ENCODE measurements at regions not wholly inside any gene's neighbourhood (a gene's known extent, or its start where the extent isn't known, plus 50 kb on each side); places are given as distances from the start of the nearest gene placed in this dataset.

GRCh38 chr7:3138206-3138605 lies 94.5 kb upstream of the CARD11 start:
- Histone ChIP-seq H3K27ac (no peak overlapping the region), H3K4me3 (no peak overlapping the region), H3K27me3 (no peaks in the 10 kb centered on the region), H3K9me3 (no peaks in the 10 kb centered on the region), H3K4me1 (no peaks in the 10 kb centered on the region), H3K36me3 (no peaks in the 10 kb centered on the region)
- TF ChIP-seq EP300 (IDR thresholded peaks at IDR 0.05; ENCODE audit: low read depth) (no peak), CTCF (IDR thresholded peaks at IDR 0.05) (no peak), POLR2AphosphoS5 (IDR thresholded peaks at IDR 0.05) (no peak), POLR2A (IDR thresholded peaks at IDR 0.05) (no peak)
- intact Hi-C loops (cut with DNase I; ENCODE audit: low total_unique reads): no loop called here
- in situ Hi-C loops (cut with MboI; ENCODE audit: low pct_ligation_motif_present in 1 of 4, low pct_unique_long_range_greater_than_20kb in 1 of 4, low sequenced_read_pairs in 3 of 4): loop anchor here in 1 of 4 donors (25.0 kb wide), 1 partner anchor 251 kb away; no protein-coding TSS in a partner anchor
- no peak for DNase-seq
- WGBS, 2 donors (ENCODE audit: low coverage in 1 of 2): 75 to 79% methylated on average over 2 to 6 of the region's 6 CpGs

- in situ Hi-C loops (cut with MboI; ENCODE audit: low pct_ligation_motif_present in 1 of 4, low pct_unique_long_range_greater_than_20kb in 1 of 4, low sequenced_read_pairs in 3 of 4): loop anchor here in 1 of 4 donors (25.0 kb wide), 1 partner anchor 252 kb away; no protein-coding TSS in a partner anchor
- 73% methylated on average over 6 of the region's 6 CpGs; no CpG with 5 or more reads in 1 of the 2 donors for WGBS, 2 donors (ENCODE audit: low coverage in 1 of 2)
- Histone ChIP-seq H3K27ac (no peak overlapping the region), H3K9me3 (no peaks in the 10 kb centered on the region), H3K27me3 (no peaks in the 10 kb centered on the region), H3K36me3 (no peaks in the 10 kb centered on the region), H3K4me1 (no peaks in the 10 kb centered on the region), H3K4me3 (no peak overlapping the region)
- intact Hi-C loops (cut with DNase I; ENCODE audit: low total_unique reads): no loop called here
- no peak for DNase-seq
- TF ChIP-seq CTCF (IDR thresholded peaks at IDR 0.05) (no peak), POLR2A (IDR thresholded peaks at IDR 0.05) (no peak), POLR2AphosphoS5 (IDR thresholded peaks at IDR 0.05) (no peak), EP300 (IDR thresholded peaks at IDR 0.05; ENCODE audit: low read depth) (no peak)
These were observed 95.3 kb upstream of the CARD11 start for GRCh38 chr7:3138997-3139396.

- intact Hi-C loops (cut with DNase I; ENCODE audit: low total_unique reads) (no loop called here), in situ Hi-C loops (cut with MboI; ENCODE audit: low pct_ligation_motif_present in 1 of 4, low pct_unique_long_range_greater_than_20kb in 1 of 4, low sequenced_read_pairs in 3 of 4) (loop anchor here in 2 of 4 donors (10.0 to 25.0 kb wide), 2 partner anchors 246 to 254 kb away; no protein-coding TSS in a partner anchor)
- peaks cover 7% of the 10 kb centered on the region for H3K27me3 ChIP-seq
- H3K27ac ChIP-seq: no peak overlapping the region
- H3K9me3 ChIP-seq: no peaks in the 10 kb centered on the region
- no peak overlapping the region for H3K4me3 ChIP-seq
- no peaks in the 10 kb centered on the region for H3K36me3 ChIP-seq
- H3K4me1 ChIP-seq: no peaks in the 10 kb centered on the region
- no peak for DNase-seq
- WGBS, 2 donors (ENCODE audit: low coverage in 1 of 2): 58% methylated on average over 6 of the region's 6 CpGs; no CpG with 5 or more reads in 1 of the 2 donors
- TF ChIP-seq EP300 (IDR thresholded peaks at IDR 0.05; ENCODE audit: low read depth): no peak
- TF ChIP-seq POLR2A (IDR thresholded peaks at IDR 0.05): no peak
These were observed 97.2 kb upstream of the CARD11 start for GRCh38 chr7:3140834-3141233.

GRCh38 chr7:3141326-3141725 lies 97.7 kb upstream of the CARD11 start:
- Histone ChIP-seq H3K9me3 (no peaks in the 10 kb centered on the region), H3K27me3 (peaks cover 11% of the 10 kb centered on the region), H3K4me3 (no peak overlapping the region), H3K4me1 (no peaks in the 10 kb centered on the region), H3K27ac (no peak overlapping the region), H3K36me3 (no peaks in the 10 kb centered on the region)
- intact Hi-C loops (cut with DNase I; ENCODE audit: low total_unique reads): no loop called here
- DNase-seq: no peak
- WGBS, 2 donors (ENCODE audit: low coverage in 1 of 2): 94% methylated on average over 7 of the region's 7 CpGs; no CpG with 5 or more reads in 1 of the 2 donors
- in situ Hi-C loops (cut with MboI; ENCODE audit: low pct_ligation_motif_present in 1 of 4, low pct_unique_long_range_greater_than_20kb in 1 of 4, low sequenced_read_pairs in 3 of 4): loop anchor here in 2 of 4 donors (10.0 to 25.0 kb wide), 2 partner anchors 247 to 254 kb away; no protein-coding TSS in a partner anchor
- TF ChIP-seq POLR2AphosphoS5 (IDR thresholded peaks at IDR 0.05) (no peak), CTCF (IDR thresholded peaks at IDR 0.05) (no peak), EP300 (IDR thresholded peaks at IDR 0.05; ENCODE audit: low read depth) (no peak), POLR2A (IDR thresholded peaks at IDR 0.05) (no peak)
